Loucy (cell line): ENCODE measurements at regions not wholly inside any gene's neighbourhood (a gene's known extent, or its start where the extent isn't known, plus 50 kb on each side); places are given as distances from the start of the nearest gene placed in this dataset.

Experiments
- H2AFZ ChIP-seq: fragments of 200-600 bp; sonication (generic); 2 replicates; pipeline ENCODE4 v1.6.0; 2016; ENCODE audit warnings: antibody characterized with exemption, mild to moderate bottlenecking, low read length, moderate library complexity
- H3F3A ChIP-seq: fragments of 200-600 bp; 2 replicates; pipeline ENCODE4 v1.6.0; 2016; ENCODE audit warnings: antibody characterized with exemption, low read depth, mild to moderate bottlenecking
- H3K27me3 ChIP-seq: fragments of 200-600 bp; sonication (generic); 2 replicates; pipeline ENCODE4 v1.6.1; 2014; ENCODE audit warnings: low read length, mild to moderate bottlenecking; ENCODE audit not compliant: insufficient read depth, poor library complexity, severe bottlenecking
- H3K36me3 ChIP-seq: fragments of 200-600 bp; sonication (generic); 2 replicates; pipeline ENCODE4 v1.6.1; 2016; ENCODE audit warnings: low read length; ENCODE audit not compliant: insufficient read depth
- H3K4me1 ChIP-seq: fragments of 200-600 bp; sonication (generic); 2 replicates; pipeline ENCODE4 v1.5.1; 2014; ENCODE audit warnings: low read length, mild to moderate bottlenecking; ENCODE audit not compliant: insufficient read depth, poor library complexity, severe bottlenecking
- H3K4me2 ChIP-seq: fragments of 200-600 bp; sonication (generic); 2 replicates; pipeline ENCODE4 v1.6.0; 2014; ENCODE audit warnings: antibody characterized with exemption, low read length, low read depth, mild to moderate bottlenecking; ENCODE audit not compliant: poor library complexity, severe bottlenecking
- H3K4me3 ChIP-seq: fragments of 200-600 bp; sonication (generic); 2 replicates; pipeline ENCODE4 v1.5.1; 2014; ENCODE audit warnings: low read length, mild to moderate bottlenecking, mixed read lengths; ENCODE audit not compliant: poor library complexity, severe bottlenecking
- H3K79me2 ChIP-seq: fragments of 200-600 bp; sonication (generic); 2 replicates; pipeline ENCODE4 v1.6.1; 2014; ENCODE audit warnings: low read length; ENCODE audit not compliant: insufficient read depth
- H3K9ac ChIP-seq: fragments of 200-600 bp; sonication (generic); 2 replicates; pipeline ENCODE4 v1.6.0; 2014; ENCODE audit warnings: mild to moderate bottlenecking, low read depth, low read length, moderate library complexity; ENCODE audit not compliant: poor library complexity, severe bottlenecking
- H3K9me2 ChIP-seq: fragments of 200-600 bp; sonication (generic); replicated peaks from 2 replicates; pipeline ENCODE4 v1.6.1; 2016; ENCODE audit warnings: low read depth, low read length, mixed read lengths
- H3K9me3 ChIP-seq: fragments of 200-600 bp; sonication (generic); 2 replicates; pipeline ENCODE4 v1.6.1; 2014; ENCODE audit warnings: mild to moderate bottlenecking, antibody characterized with exemption, low read length, low read depth; ENCODE audit not compliant: insufficient read depth
- H4K20me1 ChIP-seq: fragments of 200-600 bp; sonication (generic); 2 replicates; pipeline ENCODE4 v1.6.0; 2014; ENCODE audit warnings: antibody characterized with exemption, low read length, mild to moderate bottlenecking; ENCODE audit not compliant: insufficient read depth, poor library complexity, severe bottlenecking
- EZH2phosphoT487 ChIP-seq: fragments of 200-600 bp; IDR thresholded peaks from 2 replicates; pipeline ENCODE4 v1.6.1; 2018; ENCODE audit warnings: antibody characterized with exemption, mild to moderate bottlenecking, moderate library complexity, borderline replicate concordance
- TF ChIP-seq, protein P1 (sequence below): fragments of 200-600 bp; sonication (generic); conservative IDR thresholded peaks from 2 replicates; pipeline ENCODE4 v1.5.1; 2014; ENCODE audit warnings: mild to moderate bottlenecking, antibody characterized with exemption, low read length

GRCh38 chr2:52749764-52750163 lies 1017.8 kb upstream of the CHAC2 start:
- H3F3A ChIP-seq, result no peaks in the 10 kb centered on the region
- no peak overlapping the region for H3K4me2 ChIP-seq
- H3K79me2 ChIP-seq, result no peaks in the 10 kb centered on the region
- TF ChIP-seq, protein P1, sequence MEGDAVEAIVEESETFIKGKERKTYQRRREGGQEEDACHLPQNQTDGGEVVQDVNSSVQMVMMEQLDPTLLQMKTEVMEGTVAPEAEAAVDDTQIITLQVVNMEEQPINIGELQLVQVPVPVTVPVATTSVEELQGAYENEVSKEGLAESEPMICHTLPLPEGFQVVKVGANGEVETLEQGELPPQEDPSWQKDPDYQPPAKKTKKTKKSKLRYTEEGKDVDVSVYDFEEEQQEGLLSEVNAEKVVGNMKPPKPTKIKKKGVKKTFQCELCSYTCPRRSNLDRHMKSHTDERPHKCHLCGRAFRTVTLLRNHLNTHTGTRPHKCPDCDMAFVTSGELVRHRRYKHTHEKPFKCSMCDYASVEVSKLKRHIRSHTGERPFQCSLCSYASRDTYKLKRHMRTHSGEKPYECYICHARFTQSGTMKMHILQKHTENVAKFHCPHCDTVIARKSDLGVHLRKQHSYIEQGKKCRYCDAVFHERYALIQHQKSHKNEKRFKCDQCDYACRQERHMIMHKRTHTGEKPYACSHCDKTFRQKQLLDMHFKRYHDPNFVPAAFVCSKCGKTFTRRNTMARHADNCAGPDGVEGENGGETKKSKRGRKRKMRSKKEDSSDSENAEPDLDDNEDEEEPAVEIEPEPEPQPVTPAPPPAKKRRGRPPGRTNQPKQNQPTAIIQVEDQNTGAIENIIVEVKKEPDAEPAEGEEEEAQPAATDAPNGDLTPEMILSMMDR, result no peak
- TF ChIP-seq EZH2phosphoT487, result no peak
- H3K4me3 ChIP-seq, result no peak overlapping the region
- H3K36me3 ChIP-seq, result no peaks in the 10 kb centered on the region
- no peaks in the 10 kb centered on the region for H3K27me3 ChIP-seq
- no peaks in the 10 kb centered on the region for H3K4me1 ChIP-seq
- no peaks in the 10 kb centered on the region for H3K9me2 ChIP-seq
- no peak overlapping the region for H2AFZ ChIP-seq
- no peak overlapping the region for H3K9ac ChIP-seq
- no peaks in the 10 kb centered on the region for H3K9me3 ChIP-seq
- no peaks in the 10 kb centered on the region for H4K20me1 ChIP-seq

DNA sequence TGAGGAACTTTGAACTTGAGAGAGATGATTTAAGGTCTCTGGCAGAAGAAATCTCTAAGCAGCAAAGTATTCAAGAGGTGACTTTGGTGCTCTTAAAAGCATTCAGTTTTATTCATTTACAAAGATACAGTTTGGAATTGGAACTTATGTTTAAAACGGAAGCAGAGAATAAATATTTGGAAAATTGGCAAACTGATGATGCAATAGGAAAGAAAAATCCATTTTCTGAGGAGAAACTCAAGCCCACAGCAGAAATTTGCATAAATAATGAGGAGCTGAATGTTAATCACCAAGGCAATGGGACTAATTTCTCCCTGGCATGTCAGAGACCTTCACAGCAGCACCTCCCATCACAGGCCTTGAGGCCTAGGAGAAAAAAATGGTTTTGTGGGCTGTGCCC lies 1022.5 kb upstream of the CHAC2 start:
- no peak overlapping the region for H3K4me3 ChIP-seq
- no peaks in the 10 kb centered on the region for H3F3A ChIP-seq
- H3K79me2 ChIP-seq, result no peaks in the 10 kb centered on the region
- H3K36me3 ChIP-seq, result no peaks in the 10 kb centered on the region
- no peak overlapping the region for H2AFZ ChIP-seq
- TF ChIP-seq EZH2phosphoT487, result no peak
- TF ChIP-seq, protein P1, result no peak
- no peaks in the 10 kb centered on the region for H3K9me2 ChIP-seq
- H3K27me3 ChIP-seq, result no peaks in the 10 kb centered on the region
- no peak overlapping the region for H3K9ac ChIP-seq
- no peaks in the 10 kb centered on the region for H3K4me1 ChIP-seq
- H3K4me2 ChIP-seq, result no peak overlapping the region
- no peaks in the 10 kb centered on the region for H4K20me1 ChIP-seq
- H3K9me3 ChIP-seq, result no peaks in the 10 kb centered on the region

- no peak overlapping the region for H3K9ac ChIP-seq
- TF ChIP-seq, protein P1, result no peak
- no peak for TF ChIP-seq EZH2phosphoT487
These were observed 1034.7 kb upstream of the CHAC2 start for GRCh38 chr2:52732849-52733395.

More at GRCh38 chr2:52732849-52733395, 1034.7 kb upstream of the CHAC2 start:
- Histone ChIP-seq H4K20me1 (no peaks in the 10 kb centered on the region), H3K9me3 (0 out of 2 replicates have a peak, but pooled peaks cover 3% of the 10 kb centered on the region), H3K79me2 (no peaks in the 10 kb centered on the region), H2AFZ (no peak overlapping the region), H3K4me2 (no peak overlapping the region), H3K4me3 (no peak overlapping the region), H3K9me2 (no peaks in the 10 kb centered on the region), H3K36me3 (no peaks in the 10 kb centered on the region), H3F3A (no peaks in the 10 kb centered on the region), H3K4me1 (no peaks in the 10 kb centered on the region), H3K27me3 (no peaks in the 10 kb centered on the region)
